Upper lobe of left lung (tissue), 6 donors: ENCODE measurements at regions not wholly inside any gene's neighbourhood (a gene's known extent, or its start where the extent isn't known, plus 50 kb on each side); places are given as distances from the start of the nearest gene placed in this dataset.

ENCODE experiments used
- ATAC-seq, 2 donors: fragments of 200-7000 bp; cut with Tn5 transposase; one replicate each; pipeline ENCODE4 v1.9.1; 2022; ENCODE audit warnings: mild to moderate bottlenecking in 2 of 2, moderate library complexity in 2 of 2; ENCODE audit not compliant: low FRiP score in 2 of 2
- DNase-seq, 2 donors: peaks; one replicate each; pipeline ENCODE4 v3.0.0-alpha.2; 2019 to 2020
- H3K27ac ChIP-seq, 4 donors: fragments of 200-600 bp; sonication (generic); one replicate each; pipeline ENCODE4 v1.5.1; 2016 to 2019
- H3K27me3 ChIP-seq, 4 donors: fragments of 200-600 bp; sonication (generic); one replicate each; pipeline ENCODE4 v1.5.1; 2017 to 2019
- H3K36me3 ChIP-seq, 4 donors: fragments of 200-600 bp; sonication (generic); one replicate each; pipeline ENCODE4 v1.5.1; 2016 to 2019
- H3K4me1 ChIP-seq, 4 donors: fragments of 200-600 bp; sonication (generic); one replicate each; pipeline ENCODE4 v1.5.1; 2018 to 2019
- H3K4me3 ChIP-seq, 4 donors: fragments of 200-600 bp; sonication (generic); one replicate each; pipeline ENCODE4 v1.5.1; 2017 to 2019; ENCODE audit warnings: mild to moderate bottlenecking in 2 of 4, moderate library complexity in 1 of 4
- H3K9me3 ChIP-seq, 4 donors: fragments of 200-600 bp; sonication (generic); one replicate each; pipeline ENCODE4 v1.5.1; 2018 to 2019
- EP300 ChIP-seq, 4 donors: sonication (generic); formaldehyde crosslinking; IDR thresholded peaks; one replicate each; pipeline ENCODE4 v1.5.1; 2017; ENCODE audit warnings: antibody characterized with exemption in 4 of 4, control low read depth in 2 of 4
- POLR2A ChIP-seq, 4 donors: fragments of 450-650 bp; IDR thresholded peaks; one replicate each; pipeline ENCODE4 v1.5.1; 2016 to 2017; ENCODE audit warnings: antibody characterized with exemption in 4 of 4, mild to moderate bottlenecking in 2 of 4
- POLR2AphosphoS5 ChIP-seq, 2 donors: sonication (generic); formaldehyde crosslinking; IDR thresholded peaks; one replicate each; pipeline ENCODE4 v1.5.1; 2017; ENCODE audit warnings: antibody characterized with exemption in 2 of 2
- WGBS, 2 donors: methylation state at CpG; one replicate each; pipeline ENCODE4 v1.1.5; 2017 to 2018; 5-methylcytosine and 5-hydroxymethylcytosine counted together
- TF ChIP-seq, protein P1 (sequence below), 6 experiments: fragments of 450-650 bp in 4 of 6; fragments of 200-600 bp in 2 of 6; sonication (generic) in 2 of 6; IDR thresholded peaks; one replicate each; pipeline ENCODE4 v1.5.1; 2016 to 2019; ENCODE audit warnings: antibody characterized with exemption in 6 of 6
- donor health status: DM: no; HTN: no; CAD: no; lungs with moderate emphysema.
- donor health status: DM: no; HTN: yes; CAD: no; lungs with severe emphysema.

- H3K4me3 ChIP-seq, result no peak overlapping the region
- DNase-seq, result no peak
- H3K36me3 ChIP-seq, result no peaks in the 10 kb centered on the region
- H3K9me3 ChIP-seq, result no peaks in the 10 kb centered on the region
- ATAC-seq, result no peak
- no peaks in the 10 kb centered on the region for H3K27me3 ChIP-seq
- TF ChIP-seq POLR2A (IDR thresholded peaks at IDR 0.05), result no peak
- TF ChIP-seq, protein P1, sequence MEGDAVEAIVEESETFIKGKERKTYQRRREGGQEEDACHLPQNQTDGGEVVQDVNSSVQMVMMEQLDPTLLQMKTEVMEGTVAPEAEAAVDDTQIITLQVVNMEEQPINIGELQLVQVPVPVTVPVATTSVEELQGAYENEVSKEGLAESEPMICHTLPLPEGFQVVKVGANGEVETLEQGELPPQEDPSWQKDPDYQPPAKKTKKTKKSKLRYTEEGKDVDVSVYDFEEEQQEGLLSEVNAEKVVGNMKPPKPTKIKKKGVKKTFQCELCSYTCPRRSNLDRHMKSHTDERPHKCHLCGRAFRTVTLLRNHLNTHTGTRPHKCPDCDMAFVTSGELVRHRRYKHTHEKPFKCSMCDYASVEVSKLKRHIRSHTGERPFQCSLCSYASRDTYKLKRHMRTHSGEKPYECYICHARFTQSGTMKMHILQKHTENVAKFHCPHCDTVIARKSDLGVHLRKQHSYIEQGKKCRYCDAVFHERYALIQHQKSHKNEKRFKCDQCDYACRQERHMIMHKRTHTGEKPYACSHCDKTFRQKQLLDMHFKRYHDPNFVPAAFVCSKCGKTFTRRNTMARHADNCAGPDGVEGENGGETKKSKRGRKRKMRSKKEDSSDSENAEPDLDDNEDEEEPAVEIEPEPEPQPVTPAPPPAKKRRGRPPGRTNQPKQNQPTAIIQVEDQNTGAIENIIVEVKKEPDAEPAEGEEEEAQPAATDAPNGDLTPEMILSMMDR (IDR thresholded peaks at IDR 0.05), result no peak
- no peak for TF ChIP-seq EP300 (IDR thresholded peaks at IDR 0.05)
- no peak for TF ChIP-seq POLR2AphosphoS5 (IDR thresholded peaks at IDR 0.05)
- no peak overlapping the region for H3K27ac ChIP-seq
- no peaks in the 10 kb centered on the region for H3K4me1 ChIP-seq
These were observed 932.3 kb downstream of the METTL15 start for GRCh38 chr11:29040489-29040888.

DNA sequence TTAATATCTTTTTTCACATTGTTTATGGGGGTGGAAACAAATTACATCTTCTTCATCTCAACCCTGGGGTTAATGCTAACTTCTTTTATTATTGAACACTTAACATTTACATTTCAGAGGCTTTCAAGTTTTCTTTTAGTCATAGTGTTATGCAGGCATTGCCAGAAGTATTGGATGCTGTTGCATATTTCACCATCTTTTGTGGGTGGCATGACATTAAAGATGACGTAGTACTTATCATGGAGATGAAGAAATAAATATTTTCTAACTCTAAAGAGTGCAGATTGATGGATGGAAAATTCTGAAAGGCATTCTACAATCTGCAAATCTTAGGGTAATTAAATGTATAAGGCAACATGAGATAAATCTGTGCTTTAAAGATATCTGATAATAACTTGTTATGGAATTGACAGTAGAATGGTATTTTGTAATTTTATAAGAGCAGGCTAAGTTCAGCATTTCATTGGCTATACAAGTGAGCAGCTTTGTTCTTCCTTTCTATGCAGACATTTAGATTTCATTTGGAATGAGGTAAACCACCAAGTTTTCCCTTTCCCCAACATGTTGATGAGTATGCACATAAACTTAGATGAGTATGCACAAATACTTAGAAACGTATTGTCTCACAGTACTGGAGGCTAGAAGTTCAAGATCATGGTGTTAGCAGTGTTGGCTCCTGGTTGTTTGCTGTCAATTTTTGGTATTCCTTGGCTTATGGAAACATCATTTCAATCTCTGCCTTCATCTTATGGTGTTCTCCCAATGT, 924.4 kb downstream of the METTL15 start:
- ATAC-seq (no peak), DNase-seq (no peak)
- no peaks in the 10 kb centered on the region for H3K36me3 ChIP-seq
- no peak overlapping the region for H3K27ac ChIP-seq
- no peak overlapping the region for H3K4me3 ChIP-seq
- WGBS, 2 donors, result 30 to 54% methylated on average over 2 of the region's 2 CpGs
- no peaks in the 10 kb centered on the region for H3K27me3 ChIP-seq
- no peaks in the 10 kb centered on the region for H3K4me1 ChIP-seq
- TF ChIP-seq POLR2AphosphoS5 (IDR thresholded peaks at IDR 0.05) (no peak), POLR2A (IDR thresholded peaks at IDR 0.05) (no peak), EP300 (IDR thresholded peaks at IDR 0.05) (no peak)
- TF ChIP-seq, protein P1 (IDR thresholded peaks at IDR 0.05), result no peak
- H3K9me3 ChIP-seq, result peaks cover 0 to 9% (median 2%) of the 10 kb centered on the region in 4 donors

- Histone ChIP-seq H3K9me3 (peaks cover 0 to 9% (median 2%) of the 10 kb centered on the region in 4 donors), H3K27me3 (no peaks in the 10 kb centered on the region), H3K4me1 (no peaks in the 10 kb centered on the region), H3K27ac (no peak overlapping the region), H3K36me3 (no peaks in the 10 kb centered on the region), H3K4me3 (no peak overlapping the region)
- TF ChIP-seq POLR2A (IDR thresholded peaks at IDR 0.05), result no peak
- no peak for TF ChIP-seq POLR2AphosphoS5 (IDR thresholded peaks at IDR 0.05)
- no peak for TF ChIP-seq EP300 (IDR thresholded peaks at IDR 0.05)
- TF ChIP-seq, protein P1 (IDR thresholded peaks at IDR 0.05), result no peak
- no peak for DNase-seq
- no peak for ATAC-seq
- 66 to 85% methylated on average over 2 of the region's 2 CpGs for WGBS, 2 donors
These were observed 921.3 kb downstream of the METTL15 start for GRCh38 chr11:29029452-29029851.

- DNase-seq, result no peak
- 85 to 95% methylated on average over 1 of the region's 1 CpG for WGBS, 2 donors
- no peak overlapping the region for H3K4me3 ChIP-seq
- H3K27me3 ChIP-seq, result no peaks in the 10 kb centered on the region
- H3K36me3 ChIP-seq, result no peaks in the 10 kb centered on the region
- no peak overlapping the region for H3K27ac ChIP-seq
- H3K4me1 ChIP-seq, result no peaks in the 10 kb centered on the region
- ATAC-seq, result no peak
- H3K9me3 ChIP-seq, result peaks cover 0 to 9% (median 2%) of the 10 kb centered on the region in 4 donors
- TF ChIP-seq, protein P1 (IDR thresholded peaks at IDR 0.05), result no peak
- TF ChIP-seq POLR2AphosphoS5 (IDR thresholded peaks at IDR 0.05) (no peak), EP300 (IDR thresholded peaks at IDR 0.05) (no peak), POLR2A (IDR thresholded peaks at IDR 0.05) (no peak)
These were observed 919.2 kb downstream of the METTL15 start for GRCh38 chr11:29027436-29027835.

DNA sequence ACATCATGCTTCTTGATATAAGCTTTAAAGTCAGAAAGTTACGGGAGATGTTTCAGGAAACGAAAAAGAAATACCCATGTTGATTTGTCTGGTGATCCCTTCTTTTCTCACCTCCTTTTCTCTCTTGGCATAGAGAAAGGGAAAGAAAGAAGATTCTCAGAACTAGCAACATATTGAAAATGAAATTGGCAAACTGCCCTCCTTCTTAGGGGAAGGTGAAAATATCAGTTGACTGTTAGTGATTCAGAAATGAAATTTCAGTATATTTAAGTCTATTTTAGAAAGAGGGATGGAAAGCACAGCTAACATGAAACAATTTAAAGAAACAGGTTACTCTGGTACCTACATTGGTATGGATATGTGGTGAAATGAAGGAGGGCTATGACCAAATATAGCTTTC, 918.1 kb downstream of the METTL15 start:
- Histone ChIP-seq H3K4me1 (no peaks in the 10 kb centered on the region), H3K27ac (no peak overlapping the region), H3K4me3 (no peak overlapping the region), H3K27me3 (no peaks in the 10 kb centered on the region), H3K9me3 (peaks cover 0 to 9% (median 2%) of the 10 kb centered on the region in 4 donors), H3K36me3 (no peaks in the 10 kb centered on the region)
- no peak for TF ChIP-seq POLR2A (IDR thresholded peaks at IDR 0.05)
- TF ChIP-seq EP300 (IDR thresholded peaks at IDR 0.05), result no peak
- TF ChIP-seq, protein P1 (IDR thresholded peaks at IDR 0.05), result no peak
- no peak for TF ChIP-seq POLR2AphosphoS5 (IDR thresholded peaks at IDR 0.05)
- ATAC-seq (no peak), DNase-seq (no peak)
- WGBS, 2 donors, result 87 to 88% methylated on average over 2 of the region's 2 CpGs
